Mesenchymal stem cell (in vitro differentiated cells and primary cell): ENCODE measurements at regions not wholly inside any gene's neighbourhood (a gene's known extent, or its start where the extent isn't known, plus 50 kb on each side); places are given as distances from the start of the nearest gene placed in this dataset.

ENCODE experiments used
- DNase-seq: peaks from one replicate; pipeline ENCODE4 v3.0.0-alpha.2; 2013
- H2AFZ ChIP-seq: one replicate; pipeline ENCODE4 v1.6.1; 2013; ENCODE audit warnings: low read depth, mild to moderate bottlenecking, control low read depth, inconsistent platforms, low read length, moderate library complexity
- H2AK5ac ChIP-seq: 2 replicates; pipeline ENCODE4 v1.6.1; 2013; ENCODE audit warnings: low read length, moderate library complexity, mild to moderate bottlenecking, inconsistent platforms; ENCODE audit not compliant: severe bottlenecking
- H2BK120ac ChIP-seq: one replicate; pipeline ENCODE4 v1.6.1; 2013; ENCODE audit warnings: low read depth, mild to moderate bottlenecking, inconsistent platforms, low read length, moderate library complexity
- H2BK12ac ChIP-seq, 2 experiments: one replicate each; pipeline ENCODE4 v1.6.1; 2013; ENCODE audit warnings: inconsistent platforms in 2 of 2, low read length in 2 of 2, mild to moderate bottlenecking in 2 of 2, moderate library complexity in 2 of 2, control low read depth in 1 of 2
- H2BK15ac ChIP-seq: one replicate; pipeline ENCODE4 v1.6.1; 2013; ENCODE audit warnings: mild to moderate bottlenecking, low read depth, inconsistent platforms; ENCODE audit not compliant: poor library complexity, severe bottlenecking
- H2BK5ac ChIP-seq: 2 replicates; pipeline ENCODE4 v1.6.1; 2013; ENCODE audit warnings: low read depth, mild to moderate bottlenecking, low read length, control low read depth, inconsistent platforms; ENCODE audit not compliant: poor library complexity, severe bottlenecking
- H3K14ac ChIP-seq, 2 experiments: one replicate each; pipeline ENCODE4 v1.6.1; 2013; ENCODE audit warnings: inconsistent platforms in 2 of 2, low read length in 2 of 2, control low read depth in 1 of 2, mild to moderate bottlenecking in 1 of 2, moderate library complexity in 1 of 2
- H3K18ac ChIP-seq, 2 experiments: one replicate each; pipeline ENCODE4 v1.6.1; 2013; ENCODE audit warnings: inconsistent platforms in 2 of 2, low read length in 2 of 2, control low read depth in 1 of 2, low read depth in 1 of 2, mild to moderate bottlenecking in 1 of 2
- H3K23ac ChIP-seq, 2 experiments: one replicate each; pipeline ENCODE4 v1.6.1; 2013; ENCODE audit warnings: inconsistent platforms in 2 of 2, low read length in 2 of 2, mild to moderate bottlenecking in 2 of 2, moderate library complexity in 2 of 2, control low read depth in 1 of 2
- H3K27ac ChIP-seq: 2 replicates; pipeline ENCODE4 v1.5.1; 2013; ENCODE audit warnings: mild to moderate bottlenecking, moderate library complexity, low read length, control low read depth, inconsistent platforms; ENCODE audit not compliant: poor library complexity, severe bottlenecking
- H3K27me3 ChIP-seq, 2 experiments: 2 replicates each; pipeline versions ENCODE4 v1.6.1 to v1.7.0; 2013; ENCODE audit warnings: low read length in 2 of 2, mild to moderate bottlenecking in 2 of 2, moderate library complexity in 2 of 2, control low read depth in 1 of 2, inconsistent platforms in 1 of 2; ENCODE audit not compliant: control insufficient read depth in 1 of 2, insufficient read depth in 1 of 2
- H3K36me3 ChIP-seq, 2 experiments: 2 replicates each; pipeline versions ENCODE4 v1.6.1 to v1.7.0; 2013; ENCODE audit warnings: low read length in 2 of 2, control low read depth in 1 of 2, inconsistent platforms in 1 of 2, low read depth in 1 of 2, mild to moderate bottlenecking in 1 of 2; ENCODE audit not compliant: insufficient read depth in 2 of 2, control insufficient read depth in 1 of 2
- H3K4ac ChIP-seq, 2 experiments: one replicate each; pipeline ENCODE4 v1.6.1; 2013; ENCODE audit warnings: inconsistent platforms in 2 of 2, low read length in 2 of 2, mild to moderate bottlenecking in 2 of 2, moderate library complexity in 2 of 2, control low read depth in 1 of 2, low read depth in 1 of 2
- H3K4me1 ChIP-seq: 2 replicates; pipeline ENCODE4 v1.6.1; 2013; ENCODE audit warnings: low read depth, low read length, control low read depth; ENCODE audit not compliant: control insufficient read depth, insufficient read depth
- H3K4me2 ChIP-seq: 2 replicates; pipeline ENCODE4 v1.6.1; 2013; ENCODE audit warnings: low read length, mild to moderate bottlenecking, inconsistent platforms; ENCODE audit not compliant: poor library complexity, severe bottlenecking
- H3K4me3 ChIP-seq, 2 experiments: 2 replicates each; pipeline versions ENCODE4 v1.5.1 to v1.7.0; 2013; ENCODE audit warnings: low read length in 2 of 2, mild to moderate bottlenecking in 2 of 2, control low read depth in 1 of 2, low read depth in 1 of 2; ENCODE audit not compliant: insufficient read depth in 1 of 2
- H3K79me1 ChIP-seq: replicated peaks from 2 replicates; pipeline ENCODE4 v1.6.1; 2013; ENCODE audit warnings: mild to moderate bottlenecking, control low read depth, low read length, inconsistent platforms; ENCODE audit not compliant: poor library complexity, severe bottlenecking
- H3K9ac ChIP-seq: 2 replicates; pipeline ENCODE4 v1.7.0; 2013; ENCODE audit warnings: mild to moderate bottlenecking, low read length, moderate library complexity
- H3K9me3 ChIP-seq: 2 replicates; pipeline ENCODE4 v1.7.0; 2013; ENCODE audit warnings: mild to moderate bottlenecking, low read length; ENCODE audit not compliant: control insufficient read depth
- H4K8ac ChIP-seq: one replicate; pipeline ENCODE4 v1.6.1; 2013; ENCODE audit warnings: inconsistent platforms, mild to moderate bottlenecking, low read length, moderate library complexity
- H4K91ac ChIP-seq: one replicate; pipeline ENCODE4 v1.6.1; 2013; ENCODE audit warnings: mild to moderate bottlenecking, low read length, inconsistent platforms
- WGBS: methylation state at CpG from one replicate; pipeline ENCODE4 v1.1.7; 2013; ENCODE audit warnings: mixed read lengths; 5-methylcytosine and 5-hydroxymethylcytosine counted together

DNA sequence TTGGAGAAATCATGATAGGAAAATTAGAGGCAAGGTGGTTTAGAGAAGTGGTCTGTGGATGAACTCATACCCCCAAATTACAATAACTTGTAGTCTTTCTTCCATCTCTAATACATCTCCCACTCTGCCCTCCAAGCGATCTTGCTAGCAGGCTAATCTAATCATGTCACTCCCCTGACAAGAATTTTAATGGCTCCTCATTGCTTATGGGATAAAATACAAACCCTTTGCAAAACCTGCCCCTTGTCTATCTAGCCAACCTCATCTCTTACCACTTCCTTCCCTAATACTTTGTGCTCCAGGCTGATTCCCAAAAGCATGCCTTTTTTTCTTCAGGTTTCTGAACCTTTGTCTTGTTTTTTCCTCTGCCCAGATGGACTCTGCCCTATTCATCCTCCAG, 71.3 kb upstream of the LRRN2 start:
- Histone ChIP-seq H3K9me3 (peaks cover 15% of the 10 kb centered on the region), H3K4me1 (no peaks in the 10 kb centered on the region), H3K4ac (no peak overlapping the region), H2AK5ac (no peak overlapping the region), H4K91ac (no peak overlapping the region), H3K4me2 (no peak overlapping the region), H3K27me3 (peaks cover 19 to 67% of the 10 kb centered on the region in 2 experiments), H3K79me1 (no peaks in the 10 kb centered on the region), H2BK15ac (no peak overlapping the region), H3K27ac (no peak overlapping the region), H3K9ac (no peak overlapping the region), H3K23ac (no peak overlapping the region), H4K8ac (no peak overlapping the region), H3K14ac (no peak overlapping the region), H2BK120ac (no peak overlapping the region), H2BK5ac (no peak overlapping the region), H3K36me3 (no peaks in the 10 kb centered on the region), H3K18ac (no peak overlapping the region), H2BK12ac (no peak overlapping the region), H2AFZ (no peak overlapping the region), H3K4me3 (no peak overlapping the region)
- no peak for DNase-seq
- 91% methylated on average over 1 of the region's 1 CpG for WGBS

DNA sequence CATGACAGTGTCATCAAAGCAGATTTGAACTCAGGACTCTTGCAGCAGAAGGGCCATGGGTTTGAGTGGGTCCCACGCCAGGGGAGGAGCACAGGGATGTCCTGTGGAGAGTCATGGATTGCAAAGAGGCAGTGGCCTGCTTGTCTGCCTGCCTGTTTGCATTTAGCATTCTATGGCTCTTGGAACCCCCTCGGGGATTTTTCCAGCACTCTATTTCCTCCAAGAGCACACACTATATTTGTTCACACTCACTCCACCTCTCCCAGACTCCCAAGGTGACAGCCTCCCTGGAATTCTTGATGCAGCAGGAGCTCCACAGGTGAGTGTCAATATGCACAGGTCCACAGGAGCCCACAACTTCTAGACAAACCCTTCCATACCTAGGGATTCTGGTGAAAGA, 73.1 kb upstream of the LRRN2 start:
- H2BK5ac ChIP-seq = no peak overlapping the region
- H3K27ac ChIP-seq = no peak overlapping the region
- H2AK5ac ChIP-seq = no peak overlapping the region
- H3K79me1 ChIP-seq = no peaks in the 10 kb centered on the region
- H4K91ac ChIP-seq = no peak overlapping the region
- H2AFZ ChIP-seq = no peak overlapping the region
- no peak overlapping the region for H3K4ac ChIP-seq
- H3K36me3 ChIP-seq = no peaks in the 10 kb centered on the region
- WGBS = 66% methylated on average over 2 of the region's 2 CpGs
- H3K27me3 ChIP-seq = peaks cover 10 to 57% of the 10 kb centered on the region in 2 experiments
- no peak for DNase-seq
- no peak overlapping the region for H2BK120ac ChIP-seq
- no peak overlapping the region for H4K8ac ChIP-seq
- H3K9me3 ChIP-seq = peaks cover 22% of the 10 kb centered on the region
- H3K18ac ChIP-seq = no peak overlapping the region
- no peak overlapping the region for H3K4me2 ChIP-seq
- no peak overlapping the region for H3K9ac ChIP-seq
- H3K4me3 ChIP-seq = no peak overlapping the region
- H2BK12ac ChIP-seq = no peak overlapping the region
- H3K23ac ChIP-seq = no peak overlapping the region
- H3K14ac ChIP-seq = no peak overlapping the region
- H3K4me1 ChIP-seq = peaks cover 2% of the 10 kb centered on the region
- no peak overlapping the region for H2BK15ac ChIP-seq

DNA sequence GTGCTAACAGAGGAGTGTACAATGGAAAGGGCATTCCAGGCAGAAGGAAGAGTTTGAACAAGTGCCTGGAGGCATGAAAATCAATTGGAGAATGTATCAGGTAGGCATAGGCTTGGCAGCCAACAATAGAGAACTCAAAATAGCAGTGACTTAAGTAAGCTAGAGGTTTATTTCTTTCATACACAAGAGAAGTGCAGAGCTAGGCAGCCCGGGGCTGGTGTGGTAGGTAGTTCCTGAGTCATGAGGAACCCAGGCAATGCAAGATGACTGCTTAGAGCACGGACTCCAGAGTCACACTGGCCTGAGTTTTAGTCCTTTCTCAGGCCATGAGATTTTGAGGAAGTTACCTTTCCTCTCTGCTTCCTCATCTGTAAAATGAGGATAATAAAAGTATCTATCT, 74.8 kb upstream of the LRRN2 start:
- H2AFZ ChIP-seq = no peak overlapping the region
- DNase-seq = no peak
- no peak overlapping the region for H2BK15ac ChIP-seq
- no peak overlapping the region for H2AK5ac ChIP-seq
- peaks cover 16 to 52% of the 10 kb centered on the region in 2 experiments for H3K27me3 ChIP-seq
- H3K23ac ChIP-seq = no peak overlapping the region
- WGBS = 81% methylated on average over 2 of the region's 2 CpGs
- no peak overlapping the region for H3K14ac ChIP-seq
- no peak overlapping the region for H2BK120ac ChIP-seq
- H2BK5ac ChIP-seq = no peak overlapping the region
- no peaks in the 10 kb centered on the region for H3K79me1 ChIP-seq
- peaks cover 9% of the 10 kb centered on the region for H3K4me1 ChIP-seq
- H3K9me3 ChIP-seq = peaks cover 22% of the 10 kb centered on the region
- H3K27ac ChIP-seq = no peak overlapping the region
- no peak overlapping the region for H4K8ac ChIP-seq
- no peak overlapping the region for H3K4me2 ChIP-seq
- H3K4ac ChIP-seq = no peak overlapping the region
- H4K91ac ChIP-seq = no peak overlapping the region
- H3K9ac ChIP-seq = no peak overlapping the region
- H3K36me3 ChIP-seq = no peaks in the 10 kb centered on the region
- no peak overlapping the region for H3K4me3 ChIP-seq
- no peak overlapping the region for H2BK12ac ChIP-seq
- no peak overlapping the region for H3K18ac ChIP-seq

DNA sequence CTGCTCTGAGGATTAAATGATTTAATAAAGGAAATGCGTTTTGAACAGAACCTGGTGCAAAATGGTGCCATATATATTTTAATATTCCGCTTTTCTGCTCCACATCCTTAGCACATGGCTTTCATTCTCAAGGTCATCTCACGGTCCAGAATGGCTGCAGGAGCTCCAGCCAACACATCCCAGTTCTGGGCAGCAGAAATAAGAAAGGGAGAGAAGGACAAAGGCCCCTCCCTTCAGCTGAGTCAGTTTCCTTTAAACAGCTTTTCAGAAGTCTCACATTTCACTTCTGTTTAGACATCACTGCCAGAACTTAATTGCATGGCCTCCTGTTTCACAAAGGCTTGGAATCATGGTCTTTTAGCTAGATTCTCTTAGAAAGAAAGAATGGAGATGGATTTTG, 75.2 kb upstream of the LRRN2 start:
- Histone ChIP-seq H4K8ac (no peak overlapping the region), H3K4me3 (no peak overlapping the region), H2AFZ (no peak overlapping the region), H2BK5ac (no peak overlapping the region), H3K4me2 (no peak overlapping the region), H3K9me3 (peaks cover 22% of the 10 kb centered on the region), H4K91ac (no peak overlapping the region), H3K27me3 (peaks cover 20 to 56% of the 10 kb centered on the region in 2 experiments), H3K18ac (no peak overlapping the region), H2BK15ac (no peak overlapping the region), H3K79me1 (no peaks in the 10 kb centered on the region), H3K36me3 (no peaks in the 10 kb centered on the region), H3K14ac (no peak overlapping the region), H3K4ac (no peak overlapping the region), H3K27ac (no peak overlapping the region), H3K4me1 (peaks cover 9% of the 10 kb centered on the region), H3K23ac (no peak overlapping the region), H2BK120ac (no peak overlapping the region), H2BK12ac (no peak overlapping the region), H3K9ac (no peak overlapping the region), H2AK5ac (no peak overlapping the region)
- DNase-seq = no peak
- WGBS = 96% methylated on average over 2 of the region's 3 CpGs
